GM23248 (cell line): ENCODE measurements at regions not wholly inside any gene's neighbourhood (a gene's known extent, or its start where the extent isn't known, plus 50 kb on each side); places are given as distances from the start of the nearest gene placed in this dataset.
"Not testable (repeated sequence)": the region's sequence is repeated elsewhere in the genome, so short reads cannot be mapped to it uniquely, and the experiment has no call there.

Source experiments
- DNase-seq: peaks from one replicate; pipeline ENCODE4 v3.0.0-alpha.2; 2015
- H2AFZ ChIP-seq: fragments of 200-600 bp; sonication (generic); 2 replicates; pipeline ENCODE4 v1.6.1; 2016; ENCODE audit warnings: antibody characterized with exemption
- H3F3A ChIP-seq: fragments of 200-600 bp; sonication (generic); 2 replicates; pipeline ENCODE4 v1.6.1; 2016; ENCODE audit warnings: mild to moderate bottlenecking, antibody characterized with exemption, mixed run types; ENCODE audit not compliant: insufficient read depth
- H3K27ac ChIP-seq: fragments of 200-600 bp; sonication (generic); 2 replicates; pipeline ENCODE4 v1.5.1; 2016; ENCODE audit warnings: mild to moderate bottlenecking
- H3K27me3 ChIP-seq: fragments of 200-600 bp; sonication (generic); replicated peaks from 2 replicates; pipeline ENCODE4 v1.6.1; 2016; ENCODE audit warnings: mild to moderate bottlenecking; ENCODE audit not compliant: insufficient read depth
- H3K36me3 ChIP-seq: fragments of 200-600 bp; sonication (generic); 2 replicates; pipeline ENCODE4 v1.6.1; 2016; ENCODE audit warnings: low read depth, mild to moderate bottlenecking
- H3K4me1 ChIP-seq: fragments of 200-600 bp; sonication (generic); 2 replicates; pipeline ENCODE4 v1.6.1; 2016; ENCODE audit warnings: mild to moderate bottlenecking; ENCODE audit not compliant: insufficient read depth
- H3K4me2 ChIP-seq: fragments of 200-600 bp; sonication (generic); one replicate; pipeline ENCODE4 v1.6.1; 2016; ENCODE audit warnings: mild to moderate bottlenecking; ENCODE audit not compliant: unreplicated experiment
- H3K4me3 ChIP-seq: fragments of 200-600 bp; sonication (generic); 2 replicates; pipeline ENCODE4 v1.5.1; 2016; ENCODE audit warnings: mild to moderate bottlenecking
- H3K79me2 ChIP-seq: fragments of 200-600 bp; sonication (generic); 2 replicates; pipeline ENCODE4 v1.6.1; 2016; ENCODE audit warnings: mild to moderate bottlenecking; ENCODE audit not compliant: insufficient read depth
- H3K9ac ChIP-seq: fragments of 200-600 bp; sonication (generic); 2 replicates; pipeline ENCODE4 v1.6.1; 2016; ENCODE audit warnings: mild to moderate bottlenecking
- H3K9me2 ChIP-seq: fragments of 200-600 bp; sonication (generic); 2 replicates; pipeline ENCODE4 v1.6.1; 2016; ENCODE audit warnings: mixed run types, mild to moderate bottlenecking, moderate library complexity; ENCODE audit not compliant: insufficient read depth
- H3K9me3 ChIP-seq: fragments of 200-600 bp; sonication (generic); one replicate; pipeline ENCODE4 v1.6.1; 2017; ENCODE audit warnings: low read depth
- H4K20me1 ChIP-seq: fragments of 200-600 bp; sonication (generic); 2 replicates; pipeline ENCODE4 v1.6.0; 2016; ENCODE audit not compliant: insufficient read depth
- EZH2 ChIP-seq: fragments of 200-600 bp; sonication (generic); IDR thresholded peaks from 2 replicates; pipeline ENCODE4 v1.6.1; 2018; ENCODE audit warnings: antibody characterized with exemption, mild to moderate bottlenecking; ENCODE audit not compliant: insufficient read depth, poor library complexity, severe bottlenecking
- EZH2phosphoT487 ChIP-seq: fragments of 200-600 bp; sonication (generic); IDR thresholded peaks from 2 replicates; pipeline ENCODE4 v1.6.1; 2018; ENCODE audit warnings: antibody characterized with exemption, moderate library complexity, mild to moderate bottlenecking, low read depth; ENCODE audit not compliant: insufficient read depth
- WGBS, 2 experiments: methylation state at CpG; one replicate each; pipeline ENCODE4 v1.1.6; 2015 to 2017; ENCODE audit warnings: low lambda C conversion rate in 2 of 2, low coverage in 1 of 2; ENCODE audit errors: missing lambda C conversion rate in 2 of 2; 5-methylcytosine and 5-hydroxymethylcytosine counted together
- in situ Hi-C: fragments of 300-500 bp; cut with MboI; formaldehyde crosslinking; loops from 2 replicates; pipeline ENCODE4 v1.15.0; 2020

DNA sequence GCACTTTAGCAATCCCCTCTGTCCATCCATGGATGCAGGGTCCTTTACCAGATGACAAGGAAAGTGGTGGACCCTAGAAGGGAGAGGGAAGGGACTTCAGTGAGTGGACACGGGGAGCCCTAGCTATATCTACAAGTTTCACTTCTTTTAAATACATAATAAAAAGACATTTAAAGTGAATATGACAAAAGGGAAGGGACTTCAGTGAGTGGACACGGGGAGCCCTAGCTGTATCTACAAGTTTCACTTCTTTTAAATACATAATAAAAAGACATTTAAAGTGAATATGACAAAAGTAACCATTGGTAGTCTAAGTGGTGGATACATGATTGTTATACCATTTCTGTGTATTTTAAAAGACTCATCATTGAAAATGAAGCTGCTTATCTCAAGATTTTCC lies 81.9 kb upstream of the HES1 start:
- Histone ChIP-seq H3K27me3 (no peaks in the 10 kb centered on the region), H3K27ac (no peak overlapping the region), H3K9ac (no peak overlapping the region), H3K4me3 (no peak overlapping the region), H3K4me2 (no peak overlapping the region), H4K20me1 (no peaks in the 10 kb centered on the region), H3K9me3 (no peaks in the 10 kb centered on the region), H3K36me3 (no peaks in the 10 kb centered on the region), H3K9me2 (no peaks in the 10 kb centered on the region), H2AFZ (no peak overlapping the region), H3K4me1 (no peaks in the 10 kb centered on the region), H3K79me2 (no peaks in the 10 kb centered on the region), H3F3A (no peaks in the 10 kb centered on the region)
- TF ChIP-seq EZH2phosphoT487: no peak
- no peak for TF ChIP-seq EZH2
- in situ Hi-C loops: no loop called here
- DNase-seq: no peak
- 72 to 76% methylated on average over 2 of the region's 2 CpGs for WGBS, 2 experiments

DNA sequence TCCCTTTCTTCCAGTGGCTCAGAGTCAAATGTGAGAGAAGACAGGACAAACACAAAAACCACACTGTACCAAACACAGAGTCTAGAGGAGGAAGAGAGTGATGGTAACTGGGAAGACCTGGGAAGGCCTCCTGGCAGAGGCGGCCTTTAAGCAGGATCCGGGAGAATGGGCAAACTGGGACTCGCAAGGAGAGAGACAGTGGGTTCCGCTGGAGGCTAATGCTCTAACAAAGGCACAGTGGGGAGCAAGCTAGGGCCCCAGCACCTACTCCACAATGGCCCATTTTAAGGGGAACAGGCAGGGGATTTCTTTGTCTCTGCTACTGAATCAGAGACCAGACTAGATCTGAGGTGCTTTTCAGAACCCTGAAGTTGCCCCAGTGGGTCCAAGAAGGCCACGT lies 81.4 kb upstream of the HES1 start:
- WGBS, 2 experiments: 85 to 92% methylated on average over 5 of the region's 5 CpGs
- H3K9me3 ChIP-seq: no peaks in the 10 kb centered on the region
- H3F3A ChIP-seq: no peaks in the 10 kb centered on the region
- no peaks in the 10 kb centered on the region for H3K27me3 ChIP-seq
- H4K20me1 ChIP-seq: no peaks in the 10 kb centered on the region
- no peak overlapping the region for H3K9ac ChIP-seq
- DNase-seq: no peak
- H3K4me1 ChIP-seq: no peaks in the 10 kb centered on the region
- H3K79me2 ChIP-seq: no peaks in the 10 kb centered on the region
- H3K36me3 ChIP-seq: no peaks in the 10 kb centered on the region
- H2AFZ ChIP-seq: no peak overlapping the region
- in situ Hi-C loops: no loop called here
- no peak overlapping the region for H3K4me2 ChIP-seq
- no peaks in the 10 kb centered on the region for H3K9me2 ChIP-seq
- no peak overlapping the region for H3K4me3 ChIP-seq
- TF ChIP-seq EZH2phosphoT487 (no peak), EZH2 (no peak)
- no peak overlapping the region for H3K27ac ChIP-seq

DNA sequence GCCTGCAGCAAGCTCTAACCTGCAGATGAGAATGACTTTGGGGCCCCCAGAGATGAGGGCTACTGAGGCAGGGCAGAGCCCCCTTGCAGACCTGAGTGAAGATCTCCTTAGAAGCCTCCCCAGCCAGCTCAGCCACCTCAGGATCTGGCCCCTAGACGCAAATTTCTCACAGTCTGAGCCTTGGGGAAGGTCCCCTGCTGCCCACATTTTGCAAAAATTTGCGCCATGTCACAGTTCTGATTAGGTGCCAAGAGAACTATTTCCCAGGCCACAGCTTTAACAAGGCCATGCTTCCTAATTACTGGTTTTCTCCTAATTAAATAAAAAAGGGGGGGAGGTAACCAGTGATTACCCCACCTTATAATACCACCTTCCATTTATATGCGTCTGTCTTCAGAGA lies 81.0 kb upstream of the HES1 start:
- H3K4me1 ChIP-seq: no peaks in the 10 kb centered on the region
- no peaks in the 10 kb centered on the region for H3K79me2 ChIP-seq
- no peak for TF ChIP-seq EZH2
- TF ChIP-seq EZH2phosphoT487: no peak
- no peaks in the 10 kb centered on the region for H3K9me3 ChIP-seq
- no peaks in the 10 kb centered on the region for H3K27me3 ChIP-seq
- H3K9me2 ChIP-seq: no peaks in the 10 kb centered on the region
- no peak overlapping the region for H3K27ac ChIP-seq
- no peak overlapping the region for H2AFZ ChIP-seq
- H3K36me3 ChIP-seq: no peaks in the 10 kb centered on the region
- H3K9ac ChIP-seq: no peak overlapping the region
- in situ Hi-C loops: no loop called here
- H3K4me2 ChIP-seq: no peak overlapping the region
- H3K4me3 ChIP-seq: no peak overlapping the region
- no peaks in the 10 kb centered on the region for H3F3A ChIP-seq
- no peak for DNase-seq
- H4K20me1 ChIP-seq: no peaks in the 10 kb centered on the region
- 91 to 92% methylated on average over 3 of the region's 3 CpGs for WGBS, 2 experiments

DNA sequence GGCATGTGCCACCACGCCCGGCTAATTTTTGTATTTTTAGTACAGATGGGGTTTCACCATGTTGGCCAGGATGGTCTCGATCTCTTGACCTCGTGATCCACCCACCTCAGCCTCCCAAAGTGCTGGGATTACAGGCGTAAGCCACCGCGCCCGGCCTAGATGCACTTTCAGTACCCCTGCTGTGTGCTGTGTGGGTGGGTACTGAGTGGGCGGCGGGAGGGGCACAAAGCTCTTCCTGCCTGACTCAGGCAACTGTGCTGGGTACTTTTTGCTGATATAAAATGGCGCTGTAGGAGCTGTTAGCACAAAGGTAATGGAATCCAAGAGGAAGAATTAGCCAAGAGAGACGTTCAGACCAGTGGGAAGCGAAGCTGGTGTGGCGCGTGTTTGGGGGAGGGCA lies 79.6 kb upstream of the HES1 start:
- in situ Hi-C loops, H3K4me1 ChIP-seq, DNase-seq, H3K9me2 ChIP-seq, H3K4me3 ChIP-seq, H3K27ac ChIP-seq, H3K79me2 ChIP-seq, H3K9ac ChIP-seq, H3K36me3 ChIP-seq, H3K27me3 ChIP-seq, H4K20me1 ChIP-seq, H2AFZ ChIP-seq, H3F3A ChIP-seq, H3K4me2 ChIP-seq, H3K9me3 ChIP-seq: not testable (repeated sequence)
- WGBS, 2 experiments: 97 to 98% methylated on average over 14 to 15 of the region's 15 CpGs

DNA sequence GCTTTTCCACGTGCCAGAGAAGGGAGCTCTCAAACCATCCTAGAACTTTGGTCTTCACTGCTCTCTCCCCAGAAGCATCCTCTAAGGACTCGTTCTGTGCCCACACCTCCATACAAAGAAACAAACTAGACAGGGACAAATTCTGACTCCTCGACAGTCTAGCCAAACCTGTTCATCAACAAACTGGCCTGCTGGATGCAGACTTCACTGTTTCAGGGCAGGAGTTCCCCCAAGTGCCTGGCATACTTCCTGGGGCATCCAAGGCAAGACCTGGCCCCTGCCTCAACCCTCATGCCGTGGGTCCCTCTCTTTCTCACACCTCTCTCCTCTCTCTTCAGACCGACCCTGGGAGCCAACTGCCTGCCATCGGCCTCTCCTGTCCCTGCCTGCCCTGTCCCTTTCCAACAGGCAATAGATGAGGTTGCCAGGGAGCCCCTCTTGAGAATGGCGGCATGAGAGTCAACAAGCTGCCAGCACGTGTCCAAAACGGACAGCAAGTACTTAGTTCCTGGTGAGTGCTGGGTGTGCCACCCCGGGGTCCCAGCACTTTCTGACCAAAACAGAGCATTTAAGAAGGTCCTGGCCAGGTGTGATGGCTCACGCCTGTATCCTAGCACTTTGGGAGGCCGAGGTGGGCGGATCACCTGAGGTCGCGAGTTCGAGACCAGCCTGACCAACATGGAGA lies 79.1 kb upstream of the HES1 start:
- H3K9me2 ChIP-seq: no peaks in the 10 kb centered on the region
- no peaks in the 10 kb centered on the region for H3K9me3 ChIP-seq
- H3K4me1 ChIP-seq: no peaks in the 10 kb centered on the region
- no peaks in the 10 kb centered on the region for H3K27me3 ChIP-seq
- DNase-seq: no peak
- no peak overlapping the region for H3K9ac ChIP-seq
- no peaks in the 10 kb centered on the region for H3K79me2 ChIP-seq
- no peak overlapping the region for H3K4me2 ChIP-seq
- in situ Hi-C loops: no loop called here
- no peak overlapping the region for H3K4me3 ChIP-seq
- no peaks in the 10 kb centered on the region for H4K20me1 ChIP-seq
- 92 to 95% methylated on average over 16 of the region's 16 CpGs for WGBS, 2 experiments
- no peak overlapping the region for H3K27ac ChIP-seq
- H3K36me3 ChIP-seq: no peaks in the 10 kb centered on the region
- TF ChIP-seq EZH2: no peak
- no peak for TF ChIP-seq EZH2phosphoT487
- H2AFZ ChIP-seq: no peak overlapping the region
- H3F3A ChIP-seq: no peaks in the 10 kb centered on the region
